ENCODE measurements at regions not wholly inside any gene's neighbourhood (a gene's known extent, or its start where the extent isn't known, plus 50 kb on each side); places are given as distances from the start of the nearest gene placed in this dataset.

- peaks cover 42 to 47% of the 10 kb centered on the region in 2 donors for H3K4me1 ChIP-seq (ENCODE audit: control insufficient read depth in 2 of 2, insufficient read depth in 2 of 2, low read length in 2 of 2)
- no peaks in the 10 kb centered on the region for H3K79me2 ChIP-seq (ENCODE audit: control insufficient read depth, insufficient read depth, low read length)
- ATAC-seq (ENCODE audit: low read depth) (no peak), DNase-seq (no peak)
- H3K27me3 ChIP-seq (replicated peaks in 1 of 4; ENCODE audit: control extremely low read depth in 1 of 4, control insufficient read depth in 3 of 4, insufficient read depth in 4 of 4, low read length in 3 of 4) = peaks cover 0 to 5% (median 0%) of the 10 kb centered on the region in 4 experiments
- Mint-ChIP-seq H3K27me3 (peaks cover 29% of the 10 kb centered on the region), H3K4me3 (no peak overlapping the region), H3K27ac (peak overlapping the region; percentile 23), H3K4me1 (peaks cover 13% of the 10 kb centered on the region), H3K9me3 (ENCODE audit: insufficient read depth) (no peaks in the 10 kb centered on the region)
- H3K36me3 ChIP-seq (replicated peaks in 1 of 2; ENCODE audit: control extremely low read depth in 1 of 2, control insufficient read depth in 1 of 2, extremely low read depth in 1 of 2, insufficient read depth in 2 of 2, low read length in 1 of 2) = no peaks in the 10 kb centered on the region
- ChIA-PET CTCF (interaction anchor here (1.3 to 2.7 kb wide), 2 partner anchors 194 to 200 kb away, joined by 3 to 10 read pairs; no protein-coding TSS in a partner anchor), POLR2A (no interaction called here)
- H3K4me3 ChIP-seq (ENCODE audit: control extremely low read depth in 1 of 5, extremely low read depth in 1 of 5, insufficient read depth in 1 of 5, low read depth in 2 of 5, low read length in 4 of 5) = no peak overlapping the region
- 79% methylated on average over 2 of the region's 4 CpGs for WGBS (ENCODE audit: insufficient coverage)
- TF ChIP-seq, protein P1, sequence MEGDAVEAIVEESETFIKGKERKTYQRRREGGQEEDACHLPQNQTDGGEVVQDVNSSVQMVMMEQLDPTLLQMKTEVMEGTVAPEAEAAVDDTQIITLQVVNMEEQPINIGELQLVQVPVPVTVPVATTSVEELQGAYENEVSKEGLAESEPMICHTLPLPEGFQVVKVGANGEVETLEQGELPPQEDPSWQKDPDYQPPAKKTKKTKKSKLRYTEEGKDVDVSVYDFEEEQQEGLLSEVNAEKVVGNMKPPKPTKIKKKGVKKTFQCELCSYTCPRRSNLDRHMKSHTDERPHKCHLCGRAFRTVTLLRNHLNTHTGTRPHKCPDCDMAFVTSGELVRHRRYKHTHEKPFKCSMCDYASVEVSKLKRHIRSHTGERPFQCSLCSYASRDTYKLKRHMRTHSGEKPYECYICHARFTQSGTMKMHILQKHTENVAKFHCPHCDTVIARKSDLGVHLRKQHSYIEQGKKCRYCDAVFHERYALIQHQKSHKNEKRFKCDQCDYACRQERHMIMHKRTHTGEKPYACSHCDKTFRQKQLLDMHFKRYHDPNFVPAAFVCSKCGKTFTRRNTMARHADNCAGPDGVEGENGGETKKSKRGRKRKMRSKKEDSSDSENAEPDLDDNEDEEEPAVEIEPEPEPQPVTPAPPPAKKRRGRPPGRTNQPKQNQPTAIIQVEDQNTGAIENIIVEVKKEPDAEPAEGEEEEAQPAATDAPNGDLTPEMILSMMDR (IDR thresholded peaks at IDR 0.05) = no peak
- TF ChIP-seq EZH2 (IDR thresholded peaks at IDR 0.05; ENCODE audit: borderline replicate concordance, insufficient read depth, low read depth, low read length, poor library complexity, severe bottlenecking) = no peak
- H3K9ac ChIP-seq (ENCODE audit: low read length) = no peak overlapping the region
- H3K27ac ChIP-seq (ENCODE audit: low read length in 2 of 2) = no peak overlapping the region
- H2AFZ ChIP-seq (ENCODE audit: insufficient read depth, low read depth, low read length, poor library complexity, severe bottlenecking) = no peak overlapping the region
- no peaks in the 10 kb centered on the region for H4K20me1 ChIP-seq (ENCODE audit: control insufficient read depth, insufficient read depth, low read length, poor library complexity, severe bottlenecking)
- intact Hi-C loops (cut with micrococcal nuclease) = loop anchor here (5.0 kb wide), 1 partner anchor 36 kb away; no protein-coding TSS in a partner anchor
- H3K4me2 ChIP-seq (replicated peaks; ENCODE audit: low read depth, low read length, poor library complexity, severe bottlenecking) = no peak overlapping the region
- no peaks in the 10 kb centered on the region for H3K9me3 ChIP-seq (ENCODE audit: control extremely low read depth in 1 of 3, control insufficient read depth in 2 of 3, insufficient read depth in 1 of 3, low read length in 2 of 3)
Measured at GRCh38 chr3:187941135-187941847, 196.0 kb upstream of the BCL6 start.

DNA sequence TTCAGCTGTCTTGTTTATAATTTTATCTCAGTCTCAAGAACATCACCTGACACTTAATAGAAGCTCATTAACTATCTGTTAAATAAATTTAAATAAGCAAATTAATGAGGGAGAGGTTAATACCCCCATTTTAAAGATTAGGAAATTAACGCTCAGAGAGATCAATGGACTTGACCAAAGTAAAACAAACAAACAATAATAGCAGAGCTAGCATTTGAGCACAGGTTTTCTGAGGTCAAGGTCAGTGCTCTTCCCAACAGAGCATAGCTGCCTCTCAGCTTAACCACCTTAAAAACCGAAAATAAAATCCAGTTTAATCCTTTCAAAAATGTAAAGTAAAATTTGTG lies 196.6 kb upstream of the BCL6 start:
- no peaks in the 10 kb centered on the region for H3K9me3 ChIP-seq (ENCODE audit: control extremely low read depth in 1 of 3, control insufficient read depth in 2 of 3, insufficient read depth in 1 of 3, low read length in 2 of 3)
- peaks cover 43 to 48% of the 10 kb centered on the region in 2 donors for H3K4me1 ChIP-seq (ENCODE audit: control insufficient read depth in 2 of 2, insufficient read depth in 2 of 2, low read length in 2 of 2)
- TF ChIP-seq EZH2 (IDR thresholded peaks at IDR 0.05; ENCODE audit: borderline replicate concordance, insufficient read depth, low read depth, low read length, poor library complexity, severe bottlenecking) = no peak
- TF ChIP-seq, protein P1 (IDR thresholded peaks at IDR 0.05) = no peak
- H3K27ac Mint-ChIP-seq = no peak overlapping the region
- no peak overlapping the region for H3K4me3 Mint-ChIP-seq
- ChIA-PET POLR2A (no interaction called here), CTCF (interaction anchor here (1.1 to 2.7 kb wide), 3 partner anchors 195 to 1013 kb away, joined by 3 to 10 read pairs (median 6); no protein-coding TSS in a partner anchor)
- H3K79me2 ChIP-seq (ENCODE audit: control insufficient read depth, insufficient read depth, low read length) = no peaks in the 10 kb centered on the region
- no CpG with 5 or more reads among the region's 2 CpGs for WGBS (ENCODE audit: insufficient coverage)
- peaks cover 0 to 5% (median 0%) of the 10 kb centered on the region in 4 experiments for H3K27me3 ChIP-seq (replicated peaks in 1 of 4; ENCODE audit: control extremely low read depth in 1 of 4, control insufficient read depth in 3 of 4, insufficient read depth in 4 of 4, low read length in 3 of 4)
- H3K4me1 Mint-ChIP-seq = peaks cover 13% of the 10 kb centered on the region
- no peak overlapping the region for H3K4me2 ChIP-seq (replicated peaks; ENCODE audit: low read depth, low read length, poor library complexity, severe bottlenecking)
- no peak overlapping the region for H2AFZ ChIP-seq (ENCODE audit: insufficient read depth, low read depth, low read length, poor library complexity, severe bottlenecking)
- no peak overlapping the region for H3K27ac ChIP-seq (ENCODE audit: low read length in 2 of 2)
- no peak overlapping the region for H3K9ac ChIP-seq (ENCODE audit: low read length)
- no peaks in the 10 kb centered on the region for H4K20me1 ChIP-seq (ENCODE audit: control insufficient read depth, insufficient read depth, low read length, poor library complexity, severe bottlenecking)
- DNase-seq (no peak), ATAC-seq (ENCODE audit: low read depth) (no peak)
- H3K9me3 Mint-ChIP-seq (ENCODE audit: insufficient read depth) = no peaks in the 10 kb centered on the region
- H3K4me3 ChIP-seq (ENCODE audit: control extremely low read depth in 1 of 5, extremely low read depth in 1 of 5, insufficient read depth in 1 of 5, low read depth in 2 of 5, low read length in 4 of 5) = no peak overlapping the region
- intact Hi-C loops (cut with micrococcal nuclease) = loop anchor here (2.0 to 5.0 kb wide), 2 partner anchors 23 to 35 kb away; no protein-coding TSS in a partner anchor
- peaks cover 34% of the 10 kb centered on the region for H3K27me3 Mint-ChIP-seq
- no peaks in the 10 kb centered on the region for H3K36me3 ChIP-seq (replicated peaks in 1 of 2; ENCODE audit: control extremely low read depth in 1 of 2, control insufficient read depth in 1 of 2, extremely low read depth in 1 of 2, insufficient read depth in 2 of 2, low read length in 1 of 2)

Measured in B cell (primary cell).